Epithelial cell of esophagus (primary cell): ENCODE measurements at regions not wholly inside any gene's neighbourhood (a gene's known extent, or its start where the extent isn't known, plus 50 kb on each side); places are given as distances from the start of the nearest gene placed in this dataset.
"Not testable (repeated sequence)": the region's sequence is repeated elsewhere in the genome, so short reads cannot be mapped to it uniquely, and the experiment has no call there.

ENCODE experiments used
- DNase-seq: peaks from one replicate; pipeline ENCODE4 v3.0.0; 2010; ENCODE audit warnings: low read depth
- H3K4me3 ChIP-seq: 2 replicates; pipeline ENCODE4 v1.5.1; 2011; ENCODE audit warnings: mild to moderate bottlenecking, low read length, control low read depth
- CTCF ChIP-seq: IDR thresholded peaks from 2 replicates; pipeline ENCODE4 v1.5.1; 2011; ENCODE audit warnings: low read depth, mild to moderate bottlenecking, low read length, control low read depth, inconsistent platforms; ENCODE audit not compliant: insufficient read depth; ENCODE audit errors: missing control alignments

GRCh38 chr12:82300611-82301010 is 57.6 kb downstream of the CCDC59 start:
- TF ChIP-seq CTCF, result no peak
- no peak overlapping the region for H3K4me3 ChIP-seq
- no peak for DNase-seq

DNA sequence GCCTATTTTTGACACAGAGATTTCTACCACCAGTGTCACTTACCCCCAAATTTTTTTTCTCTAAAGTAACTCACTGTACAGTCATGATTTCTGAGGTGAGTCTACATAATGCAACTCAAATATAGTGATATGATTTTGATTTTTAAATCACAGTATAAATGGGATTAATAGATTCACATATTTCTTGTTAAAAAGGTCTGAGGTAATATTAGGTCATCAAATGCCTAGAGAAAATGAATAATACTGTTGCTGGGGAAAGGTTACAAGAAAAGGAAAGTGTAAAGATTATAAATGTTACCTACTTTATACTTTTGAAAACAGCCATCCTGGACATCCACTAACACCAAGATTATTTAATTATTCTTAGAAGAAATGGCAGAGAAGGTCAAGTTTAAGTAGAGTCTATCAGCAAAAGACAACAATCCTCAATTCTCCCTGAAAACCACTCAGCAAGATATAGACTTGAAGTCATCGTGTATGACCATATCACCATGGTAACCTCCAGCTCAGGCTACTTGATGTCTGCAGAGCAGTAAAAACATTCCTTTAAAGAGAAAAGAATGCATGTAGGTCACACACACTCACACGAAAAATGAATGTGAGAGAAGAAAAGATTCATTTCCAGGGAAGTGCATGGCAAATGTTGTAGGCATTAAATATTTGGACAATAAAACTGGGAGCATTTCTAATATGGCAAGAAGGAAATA is 58.7 kb downstream of the CCDC59 start:
- peak; percentile 7 for DNase-seq

DNA sequence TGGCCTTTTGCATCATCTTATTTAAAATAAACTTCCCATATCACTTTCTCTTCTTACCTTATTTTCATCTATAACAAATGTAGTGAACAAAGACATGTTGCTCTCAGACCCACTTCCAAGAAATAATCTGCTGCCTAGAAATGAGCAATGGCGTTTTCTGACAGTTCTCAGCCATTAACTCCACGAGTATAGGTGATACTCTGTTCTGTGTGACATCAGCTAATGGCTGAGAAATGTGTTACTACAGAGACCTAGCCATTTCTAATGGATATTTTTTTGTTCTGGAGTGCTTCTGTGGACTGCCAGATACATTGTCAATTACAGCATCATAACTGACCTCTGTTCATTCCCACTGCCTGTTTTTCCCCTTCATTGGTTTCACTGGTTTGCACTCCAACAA is 67.8 kb downstream of the CCDC59 start:
- no peak overlapping the region for H3K4me3 ChIP-seq
- no peak for TF ChIP-seq CTCF
- DNase-seq, result no peak

More for the DNA sequence above, 58.7 kb downstream of the CCDC59 start:
- no peak overlapping the region for H3K4me3 ChIP-seq
- no peak for TF ChIP-seq CTCF

- H3K4me3 ChIP-seq, result not testable (repeated sequence)
Measured at GRCh38 chr12:82281335-82281734, 76.9 kb downstream of the CCDC59 start.

DNA sequence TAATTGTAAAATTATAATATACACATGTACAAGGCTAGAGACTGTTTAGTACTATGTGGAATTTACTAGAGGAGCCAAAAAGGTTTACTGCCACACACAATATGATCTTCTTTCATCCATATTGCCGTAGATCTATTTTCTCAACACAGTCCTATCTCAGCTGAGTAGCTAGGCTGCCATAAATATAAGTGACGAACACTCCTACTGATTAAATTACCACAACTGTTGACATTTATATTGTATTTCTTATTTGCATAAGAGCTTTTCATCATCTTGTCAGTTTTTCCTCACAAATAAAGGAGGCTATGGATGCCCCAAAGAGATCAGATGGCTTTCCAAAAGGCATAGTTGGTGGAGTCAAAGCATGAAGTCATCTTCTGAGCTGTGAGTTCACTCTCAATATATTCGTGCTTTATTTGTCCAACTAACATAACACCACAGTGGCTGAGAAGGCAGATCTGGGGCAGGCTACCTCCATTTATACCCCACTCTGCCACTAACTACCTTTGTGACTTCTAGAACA is 78.6 kb downstream of the CCDC59 start:
- no peak overlapping the region for H3K4me3 ChIP-seq
- TF ChIP-seq CTCF, result no peak
- no peak for DNase-seq

More at GRCh38 chr12:82281335-82281734, 76.9 kb downstream of the CCDC59 start:
- not testable (repeated sequence) for DNase-seq

GRCh38 chr12:82277582-82277981 is 80.6 kb downstream of the CCDC59 start:
- DNase-seq, result no peak
- H3K4me3 ChIP-seq, result no peak overlapping the region
- TF ChIP-seq CTCF, result no peak

GRCh38 chr12:82242729-82243128 is 115.5 kb downstream of the CCDC59 start:
- peak; percentile 7 for DNase-seq
- no peak for TF ChIP-seq CTCF
- no peak overlapping the region for H3K4me3 ChIP-seq
